HepG2 (cell line): ENCODE measurements at regions not wholly inside any gene's neighbourhood (a gene's known extent, or its start where the extent isn't known, plus 50 kb on each side); places are given as distances from the start of the nearest gene placed in this dataset.

ENCODE experiments used
- ATAC-seq: fragments of 200-7000 bp; cut with Tn5 transposase; 3 replicates; pipeline ENCODE4 v1.9.1; 2020; ENCODE audit warnings: mild to moderate bottlenecking, moderate library complexity
- BruUV-seq: library from RNA; stranded (reverse); fragments of 400-500 nt; replicated peaks from 2 replicates; lab custom pipeline; 2021; lab: Mats Ljungman, UMichigan
- CTCF ChIA-PET: fragments of 300-600 bp; formaldehyde crosslinking; extraction: SDS; loops from one replicate; lab custom pipeline; 2021; ENCODE audit warnings: low total read pairs, inconsistent platforms, low intra/inter-chr PET ratio; lab: Yijun Ruan, JAX
- POLR2A ChIA-PET: fragments of 350-600 bp; sonication (Branson Sonifier 250); formaldehyde crosslinking; loops from one replicate; lab custom pipeline; 2020; ENCODE audit warnings: antibody characterized with exemption, inconsistent platforms; lab: Yijun Ruan, JAX
- DNase-seq: peaks from one replicate; pipeline ENCODE4 v3.0.0-alpha.2; 2015; ENCODE audit warnings: low spot score
- FAIRE-seq: peaks from 3 replicates; lab custom pipeline; 2011; peaks lifted over from hg19 to GRCh38; lab: Jason Lieb, UNC
- H2AFZ ChIP-seq: one replicate; pipeline ENCODE4 v1.6.1; 2011; ENCODE audit warnings: low read length, inconsistent platforms
- H3K27ac ChIP-seq: fragments of 300-600 bp; 3 replicates; pipeline ENCODE4 v1.8.0; 2011; ENCODE audit warnings: mixed run types, mild to moderate bottlenecking, mixed read lengths, low read length, inconsistent platforms; ENCODE audit not compliant: insufficient read depth; ENCODE audit errors: extremely low read length
- H3K27me3 ChIP-seq, 2 experiments: fragments of 200-600 bp in 1 of 2; 2 replicates in 1 of 2; 3 replicates in 1 of 2; pipeline versions ENCODE4 v1.6.0 to v1.8.0; 2011; ENCODE audit warnings: low read length in 2 of 2, mild to moderate bottlenecking in 2 of 2, moderate library complexity in 2 of 2, inconsistent platforms in 1 of 2; ENCODE audit not compliant: insufficient read depth in 2 of 2, control insufficient read depth in 1 of 2
- H3K36me3 ChIP-seq, 2 experiments: fragments of 200-600 bp in 1 of 2; replicated peaks in 1 of 2; 2 replicates in 1 of 2; 3 replicates in 1 of 2; pipeline versions ENCODE4 v1.5.1 to v1.8.0; 2011; ENCODE audit warnings: low read length in 2 of 2, inconsistent platforms in 1 of 2; ENCODE audit not compliant: insufficient read depth in 2 of 2, control insufficient read depth in 1 of 2
- H3K4me1 ChIP-seq: 2 replicates; pipeline ENCODE4 v1.5.1; 2012; ENCODE audit warnings: low read length, inconsistent platforms; ENCODE audit not compliant: insufficient read depth
- H3K4me2 ChIP-seq: 2 replicates; pipeline ENCODE4 v1.6.0; 2011; ENCODE audit warnings: low read depth, low read length, inconsistent platforms
- H3K4me3 ChIP-seq, 3 experiments: fragments of 200-600 bp in 1 of 3; sonication (generic), shearing (Covaris generic) in 1 of 3; replicated peaks in 1 of 3; 2 replicates each; pipeline ENCODE4 v1.5.1; 2011 to 2016; ENCODE audit warnings: low read length in 3 of 3, inconsistent platforms in 2 of 3, low read depth in 2 of 3, mild to moderate bottlenecking in 2 of 3, control low read depth in 1 of 3, mixed read lengths in 1 of 3; ENCODE audit not compliant: insufficient read depth in 1 of 3
- H3K79me2 ChIP-seq: one replicate; pipeline ENCODE4 v1.6.1; 2011; ENCODE audit warnings: low read length, inconsistent platforms; ENCODE audit not compliant: insufficient read depth
- H3K9ac ChIP-seq: 2 replicates; pipeline ENCODE4 v1.6.0; 2011; ENCODE audit warnings: mild to moderate bottlenecking, low read depth, low read length, inconsistent platforms; ENCODE audit not compliant: insufficient read depth
- H3K9me3 ChIP-seq: 2 replicates; pipeline ENCODE4 v1.5.1; 2012; ENCODE audit warnings: mild to moderate bottlenecking, low read length
- H4K20me1 ChIP-seq: 2 replicates; pipeline ENCODE4 v1.6.0; 2011; ENCODE audit warnings: inconsistent platforms, mild to moderate bottlenecking, low read length, moderate library complexity; ENCODE audit not compliant: insufficient read depth
- ARNT2 ChIP-seq: sonication (generic); formaldehyde crosslinking; IDR thresholded peaks from 2 replicates; pipeline ENCODE4 v1.8.0; 2022; ENCODE audit warnings: mild to moderate bottlenecking, low read depth, missing genetic modification reagents, moderate library complexity
- HIC2 ChIP-seq: sonication (generic); formaldehyde crosslinking; IDR thresholded peaks from 2 replicates; pipeline ENCODE4 v1.9.0; 2022; ENCODE audit warnings: low read depth, missing genetic modification reagents
- KAT7 ChIP-seq: IDR thresholded peaks from 2 replicates; pipeline ENCODE4 v1.6.1; 2018; ENCODE audit warnings: borderline replicate concordance, missing compliant biosample characterization
- KDM1A ChIP-seq: IDR thresholded peaks from 2 replicates; pipeline ENCODE4 v1.6.1; 2016; ENCODE audit warnings: missing compliant biosample characterization
- MED13 ChIP-seq: sonication (generic); formaldehyde crosslinking; IDR thresholded peaks from 2 replicates; pipeline ENCODE4 v1.5.0; 2020; ENCODE audit warnings: missing genetic modification reagents
- MTF1 ChIP-seq: sonication (generic); formaldehyde crosslinking; IDR thresholded peaks from 2 replicates; pipeline ENCODE4 v1.5.0; 2020; ENCODE audit warnings: missing genetic modification reagents
- NAIF1 ChIP-seq: sonication (generic); formaldehyde crosslinking; IDR thresholded peaks from 2 replicates; pipeline ENCODE4 v1.5.0; 2020; ENCODE audit warnings: mild to moderate bottlenecking, missing genetic modification reagents, borderline replicate concordance
- SIX4 ChIP-seq: sonication (generic); formaldehyde crosslinking; IDR thresholded peaks from 2 replicates; pipeline ENCODE4 v1.4.0; 2020; ENCODE audit warnings: missing genetic modification reagents
- SKI ChIP-seq: fragments of 450-650 bp; IDR thresholded peaks from one replicate; pipeline ENCODE4 v1.6.1; 2018; ENCODE audit warnings: mild to moderate bottlenecking; ENCODE audit not compliant: partially characterized antibody
- TRIM22 ChIP-seq: fragments of 450-650 bp; IDR thresholded peaks from 2 replicates; pipeline ENCODE4 v1.6.1; 2017
- ZBTB4 ChIP-seq: sonication (generic); formaldehyde crosslinking; IDR thresholded peaks from 2 replicates; pipeline ENCODE4 v1.4.0; 2020; ENCODE audit warnings: missing genetic modification reagents, mild to moderate bottlenecking, borderline replicate concordance
- ZNF615 ChIP-seq: sonication (generic); formaldehyde crosslinking; IDR thresholded peaks from 2 replicates; pipeline ENCODE4 v1.5.0; 2020; ENCODE audit warnings: mild to moderate bottlenecking, missing genetic modification reagents, borderline replicate concordance
- WGBS: methylation state at CpG from one replicate; pipeline ENCODE4 v1.1.6; 2017; ENCODE audit warnings: low lambda C conversion rate; 5-methylcytosine and 5-hydroxymethylcytosine counted together
- in situ Hi-C: cut with HindIII; loops from 2 replicates; pipeline ENCODE4 v1.10.0; 2017; ENCODE audit warnings: low pct_unique_long_range_greater_than_20kb; ENCODE audit not compliant: extremely low pct_ligation_motif_present
- intact Hi-C: fragments of 100-400 bp; cut with micrococcal nuclease; formaldehyde crosslinking; loops from one replicate; pipeline ENCODE4 v1.10.0; 2022; ENCODE audit not compliant: unreplicated experiment
- TF ChIP-seq, protein P1 (sequence below): sonication (generic); formaldehyde crosslinking; IDR thresholded peaks from 2 replicates; pipeline ENCODE4 v1.5.0; 2020; ENCODE audit warnings: mild to moderate bottlenecking, missing genetic modification reagents, borderline replicate concordance
- TF ChIP-seq, protein P2 (sequence below): sonication (generic); formaldehyde crosslinking; IDR thresholded peaks from 2 replicates; pipeline ENCODE4 v1.5.0; 2020; ENCODE audit warnings: mild to moderate bottlenecking, missing genetic modification reagents

DNA sequence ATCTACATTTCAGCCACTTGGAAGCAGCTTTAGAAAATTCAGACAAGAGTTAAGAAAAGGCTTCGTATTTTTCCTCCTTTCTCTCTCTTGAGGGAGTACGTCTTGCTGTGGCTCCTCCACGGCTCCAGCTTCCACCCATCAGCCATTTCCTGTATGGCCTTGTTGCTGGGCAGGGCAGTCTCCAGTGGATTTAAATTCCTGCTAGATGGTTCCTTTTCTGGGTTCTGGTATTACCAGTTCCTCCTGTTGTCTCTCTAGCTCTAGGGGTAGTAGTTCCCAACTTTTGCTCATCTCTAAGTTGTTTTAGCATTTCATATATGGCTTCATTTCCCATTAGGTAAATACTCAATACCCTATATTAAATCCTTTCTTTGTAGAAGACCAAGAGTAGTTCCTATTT is 1098.3 kb downstream of the ADGRL2 start (continued):
- no peak for TF ChIP-seq HIC2 (CRISPR knock-in tag)
- no peak for TF ChIP-seq ZBTB4 (CRISPR knock-in tag)
- TF ChIP-seq ZNF615 (CRISPR knock-in tag): no peak
- TF ChIP-seq, protein P1, sequence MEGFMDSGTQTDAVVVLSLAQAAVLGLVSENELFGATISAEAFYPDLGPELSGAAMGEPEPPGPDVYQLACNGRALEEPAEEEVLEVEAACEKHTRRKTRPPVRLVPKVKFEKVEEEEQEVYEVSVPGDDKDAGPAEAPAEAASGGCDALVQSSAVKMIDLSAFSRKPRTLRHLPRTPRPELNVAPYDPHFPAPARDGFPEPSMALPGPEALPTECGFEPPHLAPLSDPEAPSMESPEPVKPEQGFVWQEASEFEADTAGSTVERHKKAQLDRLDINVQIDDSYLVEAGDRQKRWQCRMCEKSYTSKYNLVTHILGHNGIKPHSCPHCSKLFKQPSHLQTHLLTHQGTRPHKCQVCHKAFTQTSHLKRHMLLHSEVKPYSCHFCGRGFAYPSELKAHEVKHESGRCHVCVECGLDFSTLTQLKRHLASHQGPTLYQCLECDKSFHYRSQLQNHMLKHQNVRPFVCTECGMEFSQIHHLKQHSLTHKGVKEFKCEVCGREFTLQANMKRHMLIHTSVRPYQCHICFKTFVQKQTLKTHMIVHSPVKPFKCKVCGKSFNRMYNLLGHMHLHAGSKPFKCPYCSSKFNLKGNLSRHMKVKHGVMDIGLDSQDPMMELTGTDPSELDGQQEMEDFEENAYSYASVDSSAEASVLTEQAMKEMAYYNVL (CRISPR knock-in tag): no peak
- TF ChIP-seq NAIF1 (CRISPR knock-in tag): no peak

- Histone ChIP-seq H3K4me1 (no peaks in the 10 kb centered on the region), H3K36me3 (no peaks in the 10 kb centered on the region), H4K20me1 (no peaks in the 10 kb centered on the region), H3K9ac (no peak overlapping the region), H3K4me3 (no peak overlapping the region), H3K27me3 (no peaks in the 10 kb centered on the region), H3K4me2 (no peak overlapping the region), H3K79me2 (no peaks in the 10 kb centered on the region), H3K27ac (no peak overlapping the region), H2AFZ (no peak overlapping the region), H3K9me3 (peaks cover 66% of the 10 kb centered on the region)
- BruUV-seq: no TSS peak
- ChIA-PET CTCF (no interaction called here), POLR2A (no interaction called here)
- intact Hi-C loops: no loop called here
- FAIRE-seq: no peak
- in situ Hi-C loops: no loop called here
- ATAC-seq: no peak
- DNase-seq: no peak
- 0% methylated on average over 1 of the region's 1 CpG for WGBS
- TF ChIP-seq KAT7 (CRISPR knock-in tag): no peak
- TF ChIP-seq SKI: no peak
- no peak for TF ChIP-seq ARNT2
- TF ChIP-seq MED13 (CRISPR knock-in tag): no peak
- TF ChIP-seq, protein P2, sequence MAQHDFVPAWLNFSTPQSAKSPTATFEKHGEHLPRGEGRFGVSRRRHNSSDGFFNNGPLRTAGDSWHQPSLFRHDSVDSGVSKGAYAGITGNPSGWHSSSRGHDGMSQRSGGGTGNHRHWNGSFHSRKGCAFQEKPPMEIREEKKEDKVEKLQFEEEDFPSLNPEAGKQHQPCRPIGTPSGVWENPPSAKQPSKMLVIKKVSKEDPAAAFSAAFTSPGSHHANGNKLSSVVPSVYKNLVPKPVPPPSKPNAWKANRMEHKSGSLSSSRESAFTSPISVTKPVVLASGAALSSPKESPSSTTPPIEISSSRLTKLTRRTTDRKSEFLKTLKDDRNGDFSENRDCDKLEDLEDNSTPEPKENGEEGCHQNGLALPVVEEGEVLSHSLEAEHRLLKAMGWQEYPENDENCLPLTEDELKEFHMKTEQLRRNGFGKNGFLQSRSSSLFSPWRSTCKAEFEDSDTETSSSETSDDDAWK (CRISPR knock-in tag): no peak
- TF ChIP-seq SIX4 (CRISPR knock-in tag): no peak
- no peak for TF ChIP-seq KDM1A (CRISPR knock-in tag)
- TF ChIP-seq MTF1 (CRISPR knock-in tag): no peak
- no peak for TF ChIP-seq TRIM22
Observed at GRCh38 chr1:82897549-82897948, 1096.8 kb downstream of the ADGRL2 start.
